Vagina (tissue), 2 donors: ENCODE measurements at regions not wholly inside any gene's neighbourhood (a gene's known extent, or its start where the extent isn't known, plus 50 kb on each side); places are given as distances from the start of the nearest gene placed in this dataset.

Source experiments
- POLR2AphosphoS5 ChIP-seq, 2 donors: sonication (generic); formaldehyde crosslinking; IDR thresholded peaks; one replicate each; pipeline ENCODE4 v1.9.0; 2017; ENCODE audit warnings: antibody characterized with exemption in 2 of 2, mild to moderate bottlenecking in 2 of 2, low read depth in 1 of 2; ENCODE audit not compliant: insufficient read depth in 1 of 2
- TF ChIP-seq, protein P1 (sequence below), 3 experiments: fragments of 450-650 bp in 2 of 3; fragments of 200-600 bp in 1 of 3; sonication (generic) in 1 of 3; IDR thresholded peaks; one replicate each; pipeline ENCODE4 v1.5.1; 2017 to 2019; ENCODE audit warnings: antibody characterized with exemption in 3 of 3, mild to moderate bottlenecking in 2 of 3, moderate library complexity in 2 of 3

DNA sequence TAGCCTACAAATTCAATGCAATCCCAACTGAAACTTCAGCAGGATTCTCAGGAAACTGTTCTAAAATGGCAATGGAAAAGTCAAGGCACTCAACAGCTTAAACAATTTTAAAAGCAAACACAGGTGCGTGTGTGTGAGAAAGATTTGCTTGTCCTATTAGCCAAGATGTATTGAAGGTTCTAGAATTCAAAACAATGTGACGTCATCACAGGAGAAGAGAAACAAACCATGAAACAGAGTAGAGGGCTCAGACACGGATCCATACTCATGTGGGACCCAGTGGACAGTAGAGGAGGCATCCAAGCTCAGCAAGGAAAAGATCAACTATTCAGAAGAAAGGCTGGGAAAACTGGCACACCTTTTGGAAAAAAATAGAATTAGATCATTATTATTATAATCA is 152.8 kb upstream of the DHRS4 start:
- TF ChIP-seq, protein P1, sequence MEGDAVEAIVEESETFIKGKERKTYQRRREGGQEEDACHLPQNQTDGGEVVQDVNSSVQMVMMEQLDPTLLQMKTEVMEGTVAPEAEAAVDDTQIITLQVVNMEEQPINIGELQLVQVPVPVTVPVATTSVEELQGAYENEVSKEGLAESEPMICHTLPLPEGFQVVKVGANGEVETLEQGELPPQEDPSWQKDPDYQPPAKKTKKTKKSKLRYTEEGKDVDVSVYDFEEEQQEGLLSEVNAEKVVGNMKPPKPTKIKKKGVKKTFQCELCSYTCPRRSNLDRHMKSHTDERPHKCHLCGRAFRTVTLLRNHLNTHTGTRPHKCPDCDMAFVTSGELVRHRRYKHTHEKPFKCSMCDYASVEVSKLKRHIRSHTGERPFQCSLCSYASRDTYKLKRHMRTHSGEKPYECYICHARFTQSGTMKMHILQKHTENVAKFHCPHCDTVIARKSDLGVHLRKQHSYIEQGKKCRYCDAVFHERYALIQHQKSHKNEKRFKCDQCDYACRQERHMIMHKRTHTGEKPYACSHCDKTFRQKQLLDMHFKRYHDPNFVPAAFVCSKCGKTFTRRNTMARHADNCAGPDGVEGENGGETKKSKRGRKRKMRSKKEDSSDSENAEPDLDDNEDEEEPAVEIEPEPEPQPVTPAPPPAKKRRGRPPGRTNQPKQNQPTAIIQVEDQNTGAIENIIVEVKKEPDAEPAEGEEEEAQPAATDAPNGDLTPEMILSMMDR (IDR thresholded peaks at IDR 0.05), result no peak
- no peak for TF ChIP-seq POLR2AphosphoS5 (IDR thresholded peaks at IDR 0.05; ENCODE audit: insufficient read depth in 1 of 2, low read depth in 1 of 2)
